GM12878 (cell line): ENCODE measurements at regions not wholly inside any gene's neighbourhood (a gene's known extent, or its start where the extent isn't known, plus 50 kb on each side); places are given as distances from the start of the nearest gene placed in this dataset.

Experiments
- ATAC-seq: fragments of 200-7000 bp; cut with Tn5 transposase; 3 replicates; pipeline ENCODE4 v1.9.1; 2020; ENCODE audit warnings: mild to moderate bottlenecking, moderate library complexity
- BruUV-seq: library from RNA; stranded (reverse); fragments of 400-500 nt; replicated peaks from 2 replicates; lab custom pipeline; 2021; lab: Mats Ljungman, UMichigan
- CTCF ChIA-PET: fragments of 300-600 bp; sonication (Branson Sonifier 250); formaldehyde crosslinking; extraction: SDS; loops from one replicate; lab custom pipeline; 2021; ENCODE audit warnings: inconsistent platforms; lab: Yijun Ruan, JAX
- POLR2A ChIA-PET: fragments of 350-600 bp; formaldehyde crosslinking; extraction: SDS; loops from one replicate; lab custom pipeline; 2021; ENCODE audit warnings: inconsistent platforms; lab: Charles Lee
- RAD21 ChIA-PET: fragments of 300-600 bp; sonication (Branson Sonifier 250); formaldehyde crosslinking; loops from one replicate; lab custom pipeline; 2023; ENCODE audit warnings: antibody characterized with exemption; ENCODE audit not compliant: unreplicated experiment; lab: Charles Lee
- SMC1A ChIA-PET: fragments of 300-600 bp; sonication (Branson Sonifier 250); formaldehyde crosslinking; loops from one replicate; lab custom pipeline; 2023; ENCODE audit not compliant: unreplicated experiment, uncharacterized antibody; lab: Charles Lee
- DNase-seq: peaks from one replicate; pipeline ENCODE4 v3.0.0-alpha.2; 2011; ENCODE audit warnings: low read depth, low spot score
- FAIRE-seq: peaks from 3 replicates; lab custom pipeline; 2011; peaks lifted over from hg19 to GRCh38; lab: Jason Lieb, UNC
- H2AFZ ChIP-seq: 2 replicates; pipeline ENCODE4 v1.6.0; 2011; ENCODE audit warnings: low read depth, low read length, control low read depth; ENCODE audit not compliant: control insufficient read depth
- H3K27ac ChIP-seq: 2 replicates; pipeline ENCODE4 v1.5.1; 2011; ENCODE audit warnings: control low read depth; ENCODE audit not compliant: control insufficient read depth, insufficient read depth
- H3K27me3 ChIP-seq, 2 experiments: replicated peaks in 1 of 2; 2 replicates each; pipeline versions ENCODE4 v1.6.0 to v1.6.1; 2011; ENCODE audit warnings: low read length in 1 of 2; ENCODE audit not compliant: control insufficient read depth in 2 of 2, insufficient read depth in 2 of 2
- H3K36me3 ChIP-seq, 2 experiments: 2 replicates each; pipeline ENCODE4 v1.5.1; 2011; ENCODE audit warnings: low read length in 1 of 2; ENCODE audit not compliant: control insufficient read depth in 2 of 2, insufficient read depth in 2 of 2
- H3K4me1 ChIP-seq: 2 replicates; pipeline ENCODE4 v1.6.1; 2011; ENCODE audit warnings: mild to moderate bottlenecking, low read length, moderate library complexity, mixed read lengths; ENCODE audit not compliant: control insufficient read depth, insufficient read depth
- H3K4me2 ChIP-seq: 2 replicates; pipeline ENCODE4 v1.6.0; 2011; ENCODE audit warnings: control low read depth; ENCODE audit not compliant: control insufficient read depth, insufficient read depth
- H3K4me3 ChIP-seq: fragments of 200-600 bp; sonication (generic); 2 replicates; pipeline ENCODE4 v1.5.1; 2016
- H3K79me2 ChIP-seq: 2 replicates; pipeline ENCODE4 v1.6.0; 2011; ENCODE audit warnings: low read length; ENCODE audit not compliant: control insufficient read depth, insufficient read depth
- H3K9ac ChIP-seq: 2 replicates; pipeline ENCODE4 v1.8.0; 2011; ENCODE audit warnings: low read length, control low read depth, mixed read lengths; ENCODE audit not compliant: control insufficient read depth, insufficient read depth
- H3K9me3 ChIP-seq: replicated peaks from 3 replicates; pipeline ENCODE4 v1.5.1; 2011; ENCODE audit warnings: mild to moderate bottlenecking, low read length; ENCODE audit not compliant: control insufficient read depth, insufficient read depth
- H4K20me1 ChIP-seq: 2 replicates; pipeline ENCODE4 v1.6.0; 2011; ENCODE audit not compliant: control insufficient read depth, insufficient read depth
- BMI1 ChIP-seq: fragments of 450-650 bp; IDR thresholded peaks from 2 replicates; pipeline ENCODE4 v1.6.1; 2016; ENCODE audit warnings: mild to moderate bottlenecking, moderate library complexity, borderline replicate concordance
- CBX5 ChIP-seq: sonication (generic); IDR thresholded peaks from 2 replicates; pipeline ENCODE4 v1.6.1; 2016; ENCODE audit warnings: low read depth, moderate library complexity, mild to moderate bottlenecking, inconsistent platforms
- CHD1 ChIP-seq: IDR thresholded peaks from 2 replicates; pipeline ENCODE4 v1.6.1; 2012; ENCODE audit warnings: low read depth, low read length, improper control_type of control experiment
- EP300 ChIP-seq, 2 experiments: fragments of 150-350 bp in 1 of 2; IDR thresholded peaks; 2 replicates each; pipeline ENCODE4 v1.6.1; 2011 to 2012; ENCODE audit warnings: low read depth in 2 of 2, low read length in 2 of 2, borderline replicate concordance in 1 of 2, improper control_type of control experiment in 1 of 2, inconsistent platforms in 1 of 2; ENCODE audit not compliant: control insufficient read depth in 1 of 2
- HCFC1 ChIP-seq: fragments of 150-350 bp; IDR thresholded peaks from 2 replicates; pipeline ENCODE4 v1.6.1; 2014; ENCODE audit warnings: low read length
- NFXL1 ChIP-seq: fragments of 450-650 bp; IDR thresholded peaks from 2 replicates; pipeline ENCODE4 v1.6.1; 2017; ENCODE audit warnings: antibody characterized with exemption, mild to moderate bottlenecking, borderline replicate concordance
- PAX8 ChIP-seq: fragments of 450-650 bp; IDR thresholded peaks from 2 replicates; pipeline ENCODE4 v1.6.1; 2017; ENCODE audit warnings: mild to moderate bottlenecking, moderate library complexity
- ZBED1 ChIP-seq: IDR thresholded peaks from 2 replicates; pipeline ENCODE4 v1.6.1; 2016; ENCODE audit warnings: borderline replicate concordance
- ZBTB33 ChIP-seq: fragments of 450-650 bp; IDR thresholded peaks from 2 replicates; pipeline ENCODE4 v1.6.1; 2017; ENCODE audit warnings: mild to moderate bottlenecking
- ZNF687 ChIP-seq: fragments of 450-650 bp; IDR thresholded peaks from 2 replicates; pipeline ENCODE4 v1.6.1; 2017; ENCODE audit warnings: mild to moderate bottlenecking, moderate library complexity
- ZSCAN29 ChIP-seq: fragments of 450-650 bp; IDR thresholded peaks from 2 replicates; pipeline ENCODE4 v1.6.1; 2017; ENCODE audit warnings: mild to moderate bottlenecking, moderate library complexity
- WGBS: methylation state at CpG from one replicate; pipeline ENCODE4 v1.1.6; 2016; ENCODE audit warnings: low lambda C conversion rate; ENCODE audit not compliant: insufficient replicate concordance, insufficient coverage; ENCODE audit errors: missing lambda C conversion rate; 5-methylcytosine and 5-hydroxymethylcytosine counted together
- in situ Hi-C: fragments of 300-500 bp; cut with MboI; formaldehyde crosslinking; loops from 9 replicates; pipeline ENCODE4 v1.14.3; 2018; ENCODE audit warnings: mixed read lengths
- intact Hi-C: fragments of 100-400 bp; cut with micrococcal nuclease; formaldehyde crosslinking; loops from one replicate; pipeline ENCODE4 v1.14.2; 2022; ENCODE audit not compliant: unreplicated experiment
- TF ChIP-seq, protein P1 (sequence below): IDR thresholded peaks from 2 replicates; pipeline ENCODE4 v1.6.1; 2011; ENCODE audit warnings: low read depth, low read length, improper control_type of control experiment, borderline replicate concordance

DNA sequence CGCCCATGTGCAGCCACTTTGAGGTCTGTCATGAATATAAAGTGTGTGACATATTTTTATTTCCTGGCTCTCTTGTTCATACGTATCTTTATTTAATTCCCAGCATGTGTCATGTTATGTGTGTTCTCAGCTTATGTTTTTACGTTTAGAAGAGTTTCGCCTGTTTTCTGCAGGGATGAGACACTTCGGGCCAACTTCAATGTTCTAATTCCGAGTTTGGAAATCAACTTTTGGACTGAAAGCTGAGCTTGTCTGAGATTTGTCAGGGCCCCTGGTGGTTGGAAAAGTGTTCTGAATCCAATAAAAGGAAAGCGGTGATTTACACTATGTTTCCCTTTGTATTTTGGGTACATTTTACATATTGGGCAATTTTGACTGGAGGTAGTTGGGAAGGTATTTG lies 810.7 kb downstream of the TBC1D22A start:
- no peaks in the 10 kb centered on the region for H3K4me1 ChIP-seq
- no peak overlapping the region for H2AFZ ChIP-seq
- 68% methylated on average over 7 of the region's 7 CpGs for WGBS
- H3K4me3 ChIP-seq: no peak overlapping the region
- TF ChIP-seq CBX5 (no peak), CHD1 (no peak), HCFC1 (no peak), NFXL1 (no peak), BMI1 (no peak)
- ChIA-PET CTCF (no interaction called here), RAD21 (no interaction called here), POLR2A (no interaction called here), SMC1A (no interaction called here)
- no peak overlapping the region for H3K4me2 ChIP-seq
- H3K9me3 ChIP-seq: no peaks in the 10 kb centered on the region; the same call in 2 of the 3 replicates
- no peak overlapping the region for H3K9ac ChIP-seq
- H3K27me3 ChIP-seq: no peaks in the 10 kb centered on the region
- no peak for FAIRE-seq
- in situ Hi-C loops: no loop called here
- H3K79me2 ChIP-seq: no peaks in the 10 kb centered on the region
- H3K27ac ChIP-seq: no peak overlapping the region
- H3K36me3 ChIP-seq: no peaks in the 10 kb centered on the region
- H4K20me1 ChIP-seq: no peaks in the 10 kb centered on the region
- DNase-seq: no peak
- intact Hi-C loops: no loop called here
- no TSS peak for BruUV-seq
- ATAC-seq: no peak

DNA sequence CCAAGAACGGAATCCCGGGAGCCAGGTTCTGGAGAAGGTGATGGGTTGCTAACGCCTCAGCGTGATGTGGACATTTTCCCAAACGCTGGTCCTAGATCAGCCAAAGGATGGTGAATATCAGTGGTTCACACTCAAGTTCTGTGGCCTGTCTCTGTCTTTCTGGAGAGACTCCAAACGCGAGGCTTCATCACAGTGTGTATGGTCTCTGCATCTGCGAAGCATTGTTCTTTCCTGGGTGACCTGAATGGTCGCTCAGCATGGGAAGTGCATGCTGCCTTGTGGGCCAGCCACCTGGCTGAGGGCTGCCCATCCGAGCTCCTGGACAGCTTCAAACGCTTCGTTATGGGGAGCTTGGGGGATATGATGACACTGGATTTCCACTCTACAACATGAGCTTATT lies 810.0 kb downstream of the TBC1D22A start:
- FAIRE-seq: no peak
- H3K9ac ChIP-seq: no peak overlapping the region
- RAD21 ChIA-PET: no interaction called here
- no peak overlapping the region for H3K4me2 ChIP-seq
- SMC1A ChIA-PET: no interaction called here
- no peaks in the 10 kb centered on the region for H4K20me1 ChIP-seq
- H3K36me3 ChIP-seq: no peaks in the 10 kb centered on the region
- WGBS: 47% methylated on average over 12 of the region's 12 CpGs
- in situ Hi-C loops: no loop called here
- POLR2A ChIA-PET: no interaction called here
- no peaks in the 10 kb centered on the region for H3K4me1 ChIP-seq
- no peaks in the 10 kb centered on the region for H3K27me3 ChIP-seq
- H3K27ac ChIP-seq: no peak overlapping the region
- no peak for ATAC-seq
- H2AFZ ChIP-seq: no peak overlapping the region
- no TSS peak for BruUV-seq
- CTCF ChIA-PET: no interaction called here
- DNase-seq: no peak
- no peaks in the 10 kb centered on the region; the same call in 2 of the 3 replicates for H3K9me3 ChIP-seq
- no peak overlapping the region for H3K4me3 ChIP-seq
- H3K79me2 ChIP-seq: no peaks in the 10 kb centered on the region
- intact Hi-C loops: no loop called here
- TF ChIP-seq ZBTB33: no peak
- TF ChIP-seq ZSCAN29: no peak
- TF ChIP-seq ZNF687: no peak
- TF ChIP-seq, protein P1, sequence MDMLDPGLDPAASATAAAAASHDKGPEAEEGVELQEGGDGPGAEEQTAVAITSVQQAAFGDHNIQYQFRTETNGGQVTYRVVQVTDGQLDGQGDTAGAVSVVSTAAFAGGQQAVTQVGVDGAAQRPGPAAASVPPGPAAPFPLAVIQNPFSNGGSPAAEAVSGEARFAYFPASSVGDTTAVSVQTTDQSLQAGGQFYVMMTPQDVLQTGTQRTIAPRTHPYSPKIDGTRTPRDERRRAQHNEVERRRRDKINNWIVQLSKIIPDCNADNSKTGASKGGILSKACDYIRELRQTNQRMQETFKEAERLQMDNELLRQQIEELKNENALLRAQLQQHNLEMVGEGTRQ: no peak
- no peak for TF ChIP-seq EP300 (IDR thresholded peaks at IDR 0.05; ENCODE audit: borderline replicate concordance in 1 of 2, control insufficient read depth in 1 of 2, low read depth in 2 of 2, low read length in 2 of 2)
- no peak for TF ChIP-seq PAX8
- no peak for TF ChIP-seq ZBED1
